GM12878 (cell line): ENCODE measurements at regions not wholly inside any gene's neighbourhood (a gene's known extent, or its start where the extent isn't known, plus 50 kb on each side); places are given as distances from the start of the nearest gene placed in this dataset.

Experiments
- BHLHE40 ChIP-seq, 2 experiments: fragments of 450-650 bp in 1 of 2; IDR thresholded peaks; 2 replicates each; pipeline ENCODE4 v1.6.1; 2011 to 2017; ENCODE audit warnings: low read depth in 2 of 2, borderline replicate concordance in 1 of 2, improper control_type of control experiment in 1 of 2, low read length in 1 of 2, mild to moderate bottlenecking in 1 of 2
- CBX5 ChIP-seq: sonication (generic); IDR thresholded peaks from 2 replicates; pipeline ENCODE4 v1.6.1; 2016; ENCODE audit warnings: low read depth, moderate library complexity, mild to moderate bottlenecking, inconsistent platforms
- FOXK2 ChIP-seq: fragments of 450-650 bp; IDR thresholded peaks from 2 replicates; pipeline ENCODE4 v1.6.1; 2017; ENCODE audit warnings: mild to moderate bottlenecking, moderate library complexity
- POLR2A ChIP-seq: IDR thresholded peaks from 2 replicates; pipeline ENCODE4 v1.6.1; 2011; ENCODE audit warnings: low read depth, mild to moderate bottlenecking, low read length
- RCOR1 ChIP-seq: conservative IDR thresholded peaks from 2 replicates; pipeline ENCODE4 v1.6.1; 2012; ENCODE audit warnings: low read depth, low read length, improper control_type of control experiment
- RFX5 ChIP-seq: IDR thresholded peaks from 2 replicates; pipeline ENCODE4 v1.6.1; 2011; ENCODE audit warnings: low read depth, low read length, improper control_type of control experiment
- SIX5 ChIP-seq: IDR thresholded peaks from 2 replicates; pipeline ENCODE4 v1.6.1; 2011; ENCODE audit warnings: mild to moderate bottlenecking, low read depth, low read length, moderate library complexity; ENCODE audit not compliant: severe bottlenecking
- SP1 ChIP-seq: IDR thresholded peaks from one replicate; pipeline ENCODE4 v1.6.1; 2011; ENCODE audit warnings: low read depth, low read length
- SRF ChIP-seq, 2 experiments: IDR thresholded peaks; 2 replicates each; pipeline ENCODE4 v1.6.1; 2011; ENCODE audit warnings: low read depth in 2 of 2, low read length in 2 of 2, mild to moderate bottlenecking in 1 of 2, moderate library complexity in 1 of 2
- TAF1 ChIP-seq: IDR thresholded peaks from 2 replicates; pipeline ENCODE4 v1.6.1; 2011; ENCODE audit warnings: mild to moderate bottlenecking, low read depth, low read length, borderline replicate concordance
- TF ChIP-seq, protein P1 (sequence below), 3 experiments: IDR thresholded peaks in 2 of 3; conservative IDR thresholded peaks in 1 of 3; 2 replicates each; pipeline ENCODE4 v1.5.1; 2011; ENCODE audit warnings: low read depth in 3 of 3, low read length in 3 of 3, mild to moderate bottlenecking in 3 of 3, control low read depth in 2 of 3, moderate library complexity in 2 of 3, inconsistent platforms in 1 of 3, mixed read lengths in 1 of 3; ENCODE audit not compliant: control insufficient read depth in 2 of 3, insufficient read depth in 1 of 3; ENCODE audit errors: extremely low read depth in 1 of 3

DNA sequence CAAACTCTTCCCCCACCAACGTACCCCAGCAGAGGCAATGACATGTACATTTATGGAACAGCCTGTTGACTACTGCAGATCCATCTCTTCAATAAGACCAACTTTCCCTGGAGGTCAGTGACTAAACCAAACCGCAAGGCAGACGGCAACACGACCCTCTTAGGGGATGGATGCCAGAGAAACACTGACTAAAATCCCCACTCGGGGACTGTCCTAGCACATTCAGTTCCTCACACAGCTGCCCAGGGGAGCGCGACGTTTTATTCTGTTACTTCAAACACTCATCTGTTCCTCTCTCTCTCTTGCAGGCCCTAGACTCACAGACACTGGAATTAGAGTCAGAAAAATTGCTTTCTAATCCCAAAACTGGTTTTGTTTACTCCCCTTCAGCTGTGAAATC is 146.5 kb upstream of the PRSS1 start:
- TF ChIP-seq TAF1, result no peak
- TF ChIP-seq CBX5, result no peak
- no peak for TF ChIP-seq SIX5
- TF ChIP-seq, protein P1, sequence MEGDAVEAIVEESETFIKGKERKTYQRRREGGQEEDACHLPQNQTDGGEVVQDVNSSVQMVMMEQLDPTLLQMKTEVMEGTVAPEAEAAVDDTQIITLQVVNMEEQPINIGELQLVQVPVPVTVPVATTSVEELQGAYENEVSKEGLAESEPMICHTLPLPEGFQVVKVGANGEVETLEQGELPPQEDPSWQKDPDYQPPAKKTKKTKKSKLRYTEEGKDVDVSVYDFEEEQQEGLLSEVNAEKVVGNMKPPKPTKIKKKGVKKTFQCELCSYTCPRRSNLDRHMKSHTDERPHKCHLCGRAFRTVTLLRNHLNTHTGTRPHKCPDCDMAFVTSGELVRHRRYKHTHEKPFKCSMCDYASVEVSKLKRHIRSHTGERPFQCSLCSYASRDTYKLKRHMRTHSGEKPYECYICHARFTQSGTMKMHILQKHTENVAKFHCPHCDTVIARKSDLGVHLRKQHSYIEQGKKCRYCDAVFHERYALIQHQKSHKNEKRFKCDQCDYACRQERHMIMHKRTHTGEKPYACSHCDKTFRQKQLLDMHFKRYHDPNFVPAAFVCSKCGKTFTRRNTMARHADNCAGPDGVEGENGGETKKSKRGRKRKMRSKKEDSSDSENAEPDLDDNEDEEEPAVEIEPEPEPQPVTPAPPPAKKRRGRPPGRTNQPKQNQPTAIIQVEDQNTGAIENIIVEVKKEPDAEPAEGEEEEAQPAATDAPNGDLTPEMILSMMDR (IDR thresholded peaks at IDR 0.05 in 2 of 3, conservative IDR thresholded peaks at IDR 0.05 in 1 of 3; ENCODE audit: control insufficient read depth in 2 of 3, extremely low read depth in 1 of 3, insufficient read depth in 1 of 3, low read depth in 3 of 3, low read length in 3 of 3), result no peak
- TF ChIP-seq BHLHE40 (IDR thresholded peaks at IDR 0.05; ENCODE audit: borderline replicate concordance in 1 of 2, low read depth in 2 of 2, low read length in 1 of 2), result no peak
- TF ChIP-seq RFX5, result no peak
- no peak for TF ChIP-seq RCOR1
- TF ChIP-seq FOXK2, result no peak
- TF ChIP-seq POLR2A, result no peak
- TF ChIP-seq SRF (IDR thresholded peaks at IDR 0.05; ENCODE audit: low read depth in 2 of 2, low read length in 2 of 2), result no peak
- TF ChIP-seq SP1, result no peak
